Ovary (tissue), 7 donors: ENCODE measurements at regions not wholly inside any gene's neighbourhood (a gene's known extent, or its start where the extent isn't known, plus 50 kb on each side); places are given as distances from the start of the nearest gene placed in this dataset.

ENCODE experiments used
- DNase-seq, 5 donors: peaks; one replicate each; pipeline ENCODE4 v3.0.0-alpha.2; 2019 to 2020
- H3K27ac ChIP-seq, 2 donors: fragments of 200-600 bp; one replicate each; pipeline versions ENCODE4 v1.5.1 to v1.8.0; 2019 to 2022
- H3K27me3 ChIP-seq: fragments of 200-600 bp; one replicate; pipeline ENCODE4 v1.8.0; 2022
- H3K36me3 ChIP-seq: fragments of 200-600 bp; sonication (generic); one replicate; pipeline ENCODE4 v1.5.1; 2019
- H3K4me1 ChIP-seq: one replicate; pipeline ENCODE4 v1.8.1; 2013; ENCODE audit warnings: mild to moderate bottlenecking, moderate library complexity; ENCODE audit not compliant: insufficient read depth
- H3K4me3 ChIP-seq: fragments of 200-600 bp; sonication (generic); one replicate; pipeline ENCODE4 v1.5.1; 2017
- H3K9me3 ChIP-seq, 2 donors: fragments of 200-600 bp in 1 of 2; sonication (generic) in 1 of 2; one replicate each; pipeline versions ENCODE4 v1.5.1 to v1.8.1; 2013 to 2019; ENCODE audit warnings: mild to moderate bottlenecking in 1 of 2, moderate library complexity in 1 of 2
- EP300 ChIP-seq: sonication (generic); formaldehyde crosslinking; IDR thresholded peaks from one replicate; pipeline ENCODE4 v1.6.1; 2017; ENCODE audit warnings: antibody characterized with exemption
- POLR2A ChIP-seq: fragments of 450-650 bp; IDR thresholded peaks from one replicate; pipeline ENCODE4 v1.6.1; 2017; ENCODE audit warnings: antibody characterized with exemption, mild to moderate bottlenecking, moderate library complexity
- WGBS, 3 donors: extraction: QIAGEN DNeasy Blood & Tissue Kit in 1 of 3; methylation state at CpG; one replicate each; pipeline versions ENCODE4 v1.1.5 to v1.1.7; 2013 to 2017; 5-methylcytosine and 5-hydroxymethylcytosine counted together
- intact Hi-C, 4 donors: fragments of 100-400 bp; cut with DNase I; formaldehyde crosslinking; loops; one replicate each; pipeline versions ENCODE4 v1.11.0 to v1.15.1; 2022 to 2023
- TF ChIP-seq, protein P1 (sequence below), 3 donors: fragments of 450-650 bp in 2 of 3; fragments of 200-600 bp in 1 of 3; IDR thresholded peaks; one replicate each; pipeline versions ENCODE4 v1.5.1 to v1.8.0; 2016 to 2022; ENCODE audit warnings: antibody characterized with exemption in 3 of 3, mild to moderate bottlenecking in 1 of 3
- donor health status: DM: no; HTN: no; CAD: no; lungs with moderate emphysema.
- donor health status: DM: no; HTN: no; CAD: no.
- donor health status: Bipolar disorder and iron deficiency.
- donor health status: DM: no; HTN: no; CAD: no.
- donor health status: DM: yes; HTN: yes; CAD: no.

GRCh38 chr9:8232726-8233125 is 433.1 kb upstream of the DMAC1 start:
- 85 to 98% (median 97%) methylated on average over 2 of the region's 2 CpGs for WGBS, 3 donors
- intact Hi-C loops, result no loop called here
- TF ChIP-seq EP300 (no peak), POLR2A (no peak)
- TF ChIP-seq, protein P1, sequence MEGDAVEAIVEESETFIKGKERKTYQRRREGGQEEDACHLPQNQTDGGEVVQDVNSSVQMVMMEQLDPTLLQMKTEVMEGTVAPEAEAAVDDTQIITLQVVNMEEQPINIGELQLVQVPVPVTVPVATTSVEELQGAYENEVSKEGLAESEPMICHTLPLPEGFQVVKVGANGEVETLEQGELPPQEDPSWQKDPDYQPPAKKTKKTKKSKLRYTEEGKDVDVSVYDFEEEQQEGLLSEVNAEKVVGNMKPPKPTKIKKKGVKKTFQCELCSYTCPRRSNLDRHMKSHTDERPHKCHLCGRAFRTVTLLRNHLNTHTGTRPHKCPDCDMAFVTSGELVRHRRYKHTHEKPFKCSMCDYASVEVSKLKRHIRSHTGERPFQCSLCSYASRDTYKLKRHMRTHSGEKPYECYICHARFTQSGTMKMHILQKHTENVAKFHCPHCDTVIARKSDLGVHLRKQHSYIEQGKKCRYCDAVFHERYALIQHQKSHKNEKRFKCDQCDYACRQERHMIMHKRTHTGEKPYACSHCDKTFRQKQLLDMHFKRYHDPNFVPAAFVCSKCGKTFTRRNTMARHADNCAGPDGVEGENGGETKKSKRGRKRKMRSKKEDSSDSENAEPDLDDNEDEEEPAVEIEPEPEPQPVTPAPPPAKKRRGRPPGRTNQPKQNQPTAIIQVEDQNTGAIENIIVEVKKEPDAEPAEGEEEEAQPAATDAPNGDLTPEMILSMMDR (IDR thresholded peaks at IDR 0.05), result no peak
- no peak overlapping the region for H3K4me3 ChIP-seq
- no peak overlapping the region for H3K27ac ChIP-seq
- no peaks in the 10 kb centered on the region for H3K36me3 ChIP-seq
- no peaks in the 10 kb centered on the region for H3K9me3 ChIP-seq
- H3K27me3 ChIP-seq, result no peaks in the 10 kb centered on the region
- no peak for DNase-seq
- no peaks in the 10 kb centered on the region for H3K4me1 ChIP-seq

DNA sequence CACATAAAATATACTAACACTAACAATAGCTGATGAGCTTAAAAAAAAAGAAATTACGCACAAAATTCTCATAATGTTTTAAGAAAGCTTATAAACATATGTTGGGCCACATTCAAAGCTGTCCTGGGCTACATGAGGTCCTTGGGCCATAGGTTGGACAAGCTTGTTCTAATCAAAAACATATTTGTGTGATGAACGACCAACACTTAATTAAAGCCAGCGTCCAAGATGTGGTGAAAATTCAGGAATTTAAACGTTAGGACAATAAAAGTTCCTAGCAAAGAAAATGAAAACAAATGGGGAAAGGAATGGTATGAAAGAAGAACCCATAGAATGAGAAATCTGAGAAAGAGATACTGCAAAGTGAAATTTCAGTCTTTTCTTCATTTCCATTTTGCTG is 429.6 kb upstream of the DMAC1 start:
- H3K4me1 ChIP-seq, result no peaks in the 10 kb centered on the region
- H3K4me3 ChIP-seq, result no peak overlapping the region
- no peak for DNase-seq
- 79 to 85% (median 83%) methylated on average over 4 of the region's 4 CpGs for WGBS, 3 donors
- TF ChIP-seq POLR2A (no peak), EP300 (no peak)
- TF ChIP-seq, protein P1 (IDR thresholded peaks at IDR 0.05), result no peak
- intact Hi-C loops, result no loop called here
- no peaks in the 10 kb centered on the region for H3K9me3 ChIP-seq
- H3K27me3 ChIP-seq, result no peaks in the 10 kb centered on the region
- H3K27ac ChIP-seq, result no peak overlapping the region
- no peaks in the 10 kb centered on the region for H3K36me3 ChIP-seq

GRCh38 chr9:8224381-8224801 is 424.8 kb upstream of the DMAC1 start:
- no peak for DNase-seq
- intact Hi-C loops, result no loop called here
- Histone ChIP-seq H3K36me3 (no peaks in the 10 kb centered on the region), H3K27ac (no peak overlapping the region), H3K4me3 (no peak overlapping the region), H3K4me1 (no peaks in the 10 kb centered on the region), H3K9me3 (no peaks in the 10 kb centered on the region), H3K27me3 (no peaks in the 10 kb centered on the region)
- 58 to 68% (median 63%) methylated on average over 4 of the region's 4 CpGs for WGBS, 3 donors
- TF ChIP-seq, protein P1 (IDR thresholded peaks at IDR 0.05), result no peak
- no peak for TF ChIP-seq POLR2A
- TF ChIP-seq EP300, result no peak

GRCh38 chr9:8223861-8224260 is 424.3 kb upstream of the DMAC1 start:
- no peak for DNase-seq
- no peak overlapping the region for H3K27ac ChIP-seq
- no peaks in the 10 kb centered on the region for H3K9me3 ChIP-seq
- intact Hi-C loops, result no loop called here
- TF ChIP-seq, protein P1 (IDR thresholded peaks at IDR 0.05), result no peak
- TF ChIP-seq EP300 (no peak), POLR2A (no peak)
- H3K27me3 ChIP-seq, result no peaks in the 10 kb centered on the region
- H3K4me1 ChIP-seq, result no peaks in the 10 kb centered on the region
- H3K4me3 ChIP-seq, result no peak overlapping the region
- H3K36me3 ChIP-seq, result no peaks in the 10 kb centered on the region
- 50 to 76% (median 62%) methylated on average over 1 of the region's 1 CpG for WGBS, 3 donors

DNA sequence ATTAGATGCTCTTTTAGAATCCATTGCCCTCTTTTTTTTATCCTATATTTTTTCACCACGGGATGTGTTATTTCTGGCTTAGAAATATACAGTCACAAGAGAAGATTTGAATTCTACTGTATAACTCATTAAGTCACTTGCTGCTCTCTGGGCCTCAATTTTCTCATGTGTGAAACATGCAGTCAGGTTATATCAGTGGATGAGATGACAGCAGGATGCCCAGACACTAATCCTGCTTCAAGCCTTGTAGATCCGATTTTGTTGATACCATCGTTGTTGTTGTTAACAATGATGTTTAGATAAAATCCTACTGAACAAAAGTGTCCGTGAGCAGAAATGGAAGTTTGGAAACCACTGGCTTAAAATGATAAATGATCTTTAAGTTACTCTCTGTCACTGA is 421.9 kb upstream of the DMAC1 start:
- Histone ChIP-seq H3K36me3 (no peaks in the 10 kb centered on the region), H3K4me3 (no peak overlapping the region), H3K27me3 (no peaks in the 10 kb centered on the region), H3K27ac (no peak overlapping the region), H3K9me3 (no peaks in the 10 kb centered on the region), H3K4me1 (no peaks in the 10 kb centered on the region)
- WGBS, 3 donors, result 60 to 79% (median 60%) methylated on average over 4 of the region's 4 CpGs
- intact Hi-C loops, result no loop called here
- TF ChIP-seq POLR2A, result no peak
- TF ChIP-seq, protein P1 (IDR thresholded peaks at IDR 0.05), result no peak
- TF ChIP-seq EP300, result no peak
- DNase-seq, result no peak
